Activated CD4-positive, alpha-beta T cell treated with anti-CD3 and anti-CD28 coated beads, Interleukin-2, amount 50 U/mL, for 4 hours (primary cell): ENCODE measurements at regions not wholly inside any gene's neighbourhood (a gene's known extent, or its start where the extent isn't known, plus 50 kb on each side); places are given as distances from the start of the nearest gene placed in this dataset.

Experiments
- DNase-seq, 2 experiments: peaks; one replicate each; pipeline ENCODE4 v3.0.0-alpha.2; 2020

GRCh38 chr13:105334211-105334610 is 1201.3 kb downstream of the EFNB2 start:
- no peak for DNase-seq

DNA sequence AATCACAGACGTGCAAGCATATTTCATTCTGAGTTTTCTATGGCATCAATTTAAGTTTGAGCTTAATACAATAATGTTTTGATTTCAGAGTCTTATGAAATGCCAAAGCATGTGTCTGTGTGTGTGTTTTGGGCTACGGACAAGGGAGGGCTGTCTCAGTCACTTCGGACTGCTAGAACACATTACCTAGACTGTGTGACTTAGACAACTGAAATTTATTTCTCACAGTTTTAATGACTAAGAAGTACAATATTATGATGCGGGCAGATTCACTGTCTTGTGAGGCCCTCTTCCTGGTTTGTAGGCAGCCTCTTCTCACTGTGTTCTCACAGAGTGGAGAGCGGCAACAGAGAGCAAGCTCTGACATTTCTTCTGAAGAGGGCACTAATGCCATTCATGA is 1202.0 kb downstream of the EFNB2 start:
- no peak for DNase-seq

DNA sequence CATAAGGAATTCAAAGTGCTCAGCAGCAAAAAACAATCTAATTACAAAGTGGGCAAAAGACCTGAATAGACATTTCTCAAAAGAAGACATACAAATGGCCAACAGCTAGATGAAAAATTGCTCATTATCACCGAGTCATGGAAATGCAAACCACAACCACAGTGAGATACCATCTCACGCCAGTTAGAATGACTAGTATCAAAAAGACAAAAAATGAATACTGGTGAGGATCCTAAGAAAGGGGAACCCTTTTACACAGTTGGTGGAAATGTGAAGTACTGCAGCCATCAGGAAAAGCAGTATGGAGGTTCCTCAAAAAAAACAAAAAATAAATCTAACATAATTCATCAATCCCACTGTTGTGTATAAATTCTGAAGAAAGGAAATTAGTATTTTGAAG is 1206.1 kb downstream of the EFNB2 start:
- DNase-seq: no peak

DNA sequence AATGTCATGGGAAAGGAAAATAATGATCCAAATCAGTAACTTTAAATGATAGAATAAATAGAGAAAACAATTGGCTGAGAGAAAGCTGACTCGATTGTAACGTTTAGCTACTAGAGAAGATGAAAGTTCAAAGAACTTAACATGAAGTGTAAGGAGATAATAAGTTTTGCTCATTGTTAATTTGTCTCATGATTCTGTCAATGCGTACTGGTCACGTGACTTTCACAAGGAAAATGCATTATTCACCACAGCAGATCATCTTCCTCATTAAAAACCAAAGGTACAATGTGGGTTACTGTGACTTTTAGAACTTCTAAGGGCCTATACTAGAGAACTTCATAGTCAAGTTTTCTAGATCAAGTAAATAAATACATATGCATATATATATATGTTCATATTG is 1207.2 kb downstream of the EFNB2 start:
- no peak for DNase-seq

GRCh38 chr13:105327581-105328126 is 1207.8 kb downstream of the EFNB2 start:
- DNase-seq: no peak

- no peak for DNase-seq
Measured at GRCh38 chr13:105319875-105320274, 1215.6 kb downstream of the EFNB2 start.

DNA sequence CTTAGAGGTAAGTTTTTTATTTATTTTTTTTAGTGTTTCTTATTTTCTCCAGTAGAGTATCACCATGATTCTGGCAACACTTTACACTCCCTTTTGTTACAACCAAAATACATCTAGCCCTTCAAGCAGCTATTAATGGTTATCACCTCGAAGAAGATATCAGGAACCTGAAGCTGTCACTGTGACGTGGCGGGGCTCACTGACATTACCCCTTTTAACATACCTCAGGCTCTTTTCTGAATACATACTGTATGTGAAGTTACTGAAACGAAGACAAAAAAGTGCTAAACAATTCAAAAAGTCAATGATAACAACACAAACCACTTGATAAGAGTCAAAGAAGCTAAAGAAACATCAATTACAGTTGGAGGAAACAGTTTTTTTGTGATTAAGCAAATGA is 1218.7 kb downstream of the EFNB2 start:
- DNase-seq: no peak

GRCh38 chr13:105312906-105313305 is 1222.6 kb downstream of the EFNB2 start:
- DNase-seq: no peak

DNA sequence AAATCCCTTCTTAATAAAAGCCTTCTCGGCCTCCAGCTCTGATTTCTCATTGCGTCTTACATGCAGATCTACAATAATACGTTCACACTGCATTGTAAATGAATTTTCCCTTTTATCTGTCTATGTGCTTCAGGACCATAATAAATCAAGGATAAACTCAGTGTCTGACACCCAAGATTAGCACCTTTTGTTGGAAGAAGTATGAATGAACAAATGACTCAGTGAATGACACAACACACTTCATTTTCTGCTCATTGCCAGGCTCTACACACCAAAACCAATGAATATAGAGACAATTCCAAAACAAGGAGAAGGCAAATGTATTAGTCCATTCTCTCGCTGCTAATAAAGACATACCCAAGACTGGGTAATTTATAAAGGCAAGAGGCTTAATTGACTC is 1224.4 kb downstream of the EFNB2 start:
- DNase-seq: no peak

GRCh38 chr13:105307776-105308175 is 1227.7 kb downstream of the EFNB2 start:
- no peak for DNase-seq

DNA sequence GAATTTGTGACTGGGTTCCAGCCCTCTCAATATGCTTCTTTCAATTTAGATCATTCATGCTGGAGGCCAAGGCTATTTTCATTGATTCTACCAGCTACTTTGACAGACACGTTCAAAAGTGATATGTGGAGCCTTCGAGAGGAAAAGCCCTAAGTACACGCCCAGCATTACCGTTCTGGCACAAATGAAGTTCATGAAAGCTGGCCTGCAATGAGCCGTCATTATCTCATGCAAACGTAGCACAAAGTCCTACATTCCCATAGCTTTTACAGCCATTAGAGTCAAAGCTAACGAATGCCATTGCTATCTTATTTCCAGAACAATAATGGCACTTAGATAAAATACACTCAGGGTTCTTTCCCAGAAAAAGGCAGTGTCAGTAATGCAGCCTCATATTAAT is 1237.6 kb downstream of the EFNB2 start:
- no peak for DNase-seq

DNA sequence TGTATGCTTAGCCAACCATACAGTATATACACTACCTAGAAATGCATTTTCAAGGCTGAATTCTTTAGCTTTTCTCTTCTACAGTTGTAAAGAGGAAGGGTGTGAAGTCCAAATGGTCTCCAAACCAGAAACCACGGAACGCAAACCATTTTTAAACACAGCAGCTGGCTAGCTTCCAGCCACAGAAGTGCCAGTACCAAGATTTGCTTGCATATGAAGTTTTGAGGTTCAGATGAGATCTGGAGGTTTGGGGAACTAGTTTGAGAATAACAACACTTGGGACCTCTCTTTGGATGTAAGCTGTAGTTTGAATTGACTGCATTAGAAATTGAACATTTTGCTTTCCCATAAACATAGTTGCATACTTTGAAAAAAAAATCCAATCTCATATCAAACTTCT is 1243.5 kb downstream of the EFNB2 start:
- no peak for DNase-seq

DNA sequence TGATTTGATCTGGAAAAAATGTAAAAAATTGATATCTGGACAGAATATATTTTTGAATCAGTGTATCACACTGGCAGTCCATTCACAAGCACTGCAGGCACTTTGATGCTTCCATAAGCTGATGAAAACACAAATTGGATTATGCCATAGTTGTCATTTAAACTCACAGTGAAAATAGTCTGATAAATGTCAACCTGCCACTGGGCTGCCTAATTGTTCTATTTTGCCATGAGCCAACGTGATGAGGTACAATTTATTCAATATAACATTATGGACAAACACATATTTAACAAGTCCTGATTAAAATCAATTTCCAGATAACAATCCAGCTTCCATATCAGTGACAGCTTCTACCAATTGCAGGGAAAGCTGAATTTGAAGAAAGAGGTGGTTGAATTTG is 1244.9 kb downstream of the EFNB2 start:
- no peak for DNase-seq

GRCh38 chr13:105285526-105285925 is 1249.9 kb downstream of the EFNB2 start:
- DNase-seq: no peak

GRCh38 chr13:105282406-105283285 is 1252.8 kb downstream of the EFNB2 start:
- DNase-seq: no peak

- no peak for DNase-seq
Measured at GRCh38 chr13:105278943-105279381, 1256.5 kb downstream of the EFNB2 start.

DNA sequence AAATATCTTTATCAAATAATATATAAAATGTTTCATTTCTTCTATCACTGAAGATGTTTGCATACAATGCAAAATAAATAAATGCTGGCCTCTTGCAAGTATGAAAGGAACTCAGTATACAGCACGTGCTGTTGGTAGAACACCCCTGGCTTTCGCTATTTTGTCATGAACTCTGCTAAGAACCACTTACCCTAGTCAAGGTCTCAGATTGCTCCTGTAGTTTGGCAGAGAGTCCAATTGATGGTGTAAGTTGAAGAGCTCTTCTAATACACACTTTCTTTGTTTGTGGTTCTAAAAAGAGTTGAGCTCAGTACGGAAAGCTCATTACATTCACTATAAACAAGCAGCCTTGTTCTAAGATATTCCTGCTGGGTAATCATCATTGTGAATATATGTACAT is 1258.9 kb downstream of the EFNB2 start:
- DNase-seq: no peak

GRCh38 chr13:105273665-105274222 is 1261.7 kb downstream of the EFNB2 start:
- DNase-seq: no peak

DNA sequence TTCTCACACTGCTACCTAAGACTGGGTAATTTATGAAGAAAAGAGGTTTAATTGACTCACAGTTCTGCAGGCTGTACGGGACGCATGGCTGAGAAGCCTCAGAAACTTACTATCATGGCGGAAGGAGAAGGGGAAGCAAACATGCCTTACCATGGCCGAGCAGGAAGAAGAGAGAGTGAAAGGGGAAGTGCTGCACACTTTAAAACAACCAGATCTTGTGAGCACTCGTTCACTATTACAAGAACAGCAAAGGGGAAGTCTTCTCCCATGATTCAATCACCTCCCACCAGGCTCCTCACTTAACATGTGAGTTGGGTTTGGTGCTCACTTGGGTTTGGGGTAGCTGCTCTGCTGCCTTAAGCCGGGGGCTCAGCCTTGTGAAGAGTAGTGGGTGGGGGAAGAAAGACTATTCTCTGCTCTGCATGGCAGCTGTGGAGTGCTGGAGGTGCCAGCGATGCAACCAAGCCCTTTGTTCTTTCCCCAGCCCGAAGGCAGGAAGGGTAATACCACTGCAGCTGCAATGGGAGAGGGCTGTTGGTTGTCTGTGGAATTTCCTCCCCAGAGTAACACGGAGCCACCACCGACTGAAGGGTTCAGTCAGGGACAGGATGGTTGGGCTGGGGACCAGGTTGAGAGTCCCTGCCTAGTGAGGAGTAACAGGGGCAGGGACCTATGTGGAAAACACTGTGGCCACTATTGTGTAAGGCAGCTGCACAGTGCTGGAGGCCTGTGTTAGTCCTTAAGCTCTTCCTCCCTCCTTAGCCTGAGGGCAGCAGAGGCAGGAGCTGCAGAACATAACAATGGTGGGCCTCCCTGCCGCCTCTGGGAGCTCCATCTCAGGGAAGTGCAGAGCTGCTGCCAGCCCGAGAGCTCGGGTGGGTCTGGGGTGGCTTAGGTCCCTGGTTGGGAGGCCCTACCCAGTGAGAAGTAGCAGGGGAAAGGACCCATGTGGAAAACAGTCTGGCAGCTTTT is 1262.5 kb downstream of the EFNB2 start:
- no peak for DNase-seq

GRCh38 chr13:105266615-105267014 is 1268.8 kb downstream of the EFNB2 start:
- no peak for DNase-seq

DNA sequence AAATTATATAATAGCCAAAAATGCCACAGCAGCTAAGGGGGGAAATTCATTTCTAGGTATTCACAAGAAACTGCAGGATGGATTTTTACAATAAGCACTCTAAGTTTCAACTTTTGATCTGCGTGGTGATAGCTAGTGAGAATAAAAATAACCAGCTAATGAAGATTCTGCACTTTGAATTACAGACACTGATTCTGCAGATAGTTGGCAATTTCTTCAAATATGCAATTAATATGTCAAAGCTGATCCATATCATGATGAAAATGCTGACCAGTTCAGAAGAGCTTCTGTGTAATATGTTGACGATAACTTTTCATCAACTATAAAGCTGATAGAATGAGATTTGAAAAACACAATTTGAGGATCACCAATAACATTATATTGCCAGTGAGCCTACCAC is 1272.9 kb downstream of the EFNB2 start:
- DNase-seq: no peak

DNA sequence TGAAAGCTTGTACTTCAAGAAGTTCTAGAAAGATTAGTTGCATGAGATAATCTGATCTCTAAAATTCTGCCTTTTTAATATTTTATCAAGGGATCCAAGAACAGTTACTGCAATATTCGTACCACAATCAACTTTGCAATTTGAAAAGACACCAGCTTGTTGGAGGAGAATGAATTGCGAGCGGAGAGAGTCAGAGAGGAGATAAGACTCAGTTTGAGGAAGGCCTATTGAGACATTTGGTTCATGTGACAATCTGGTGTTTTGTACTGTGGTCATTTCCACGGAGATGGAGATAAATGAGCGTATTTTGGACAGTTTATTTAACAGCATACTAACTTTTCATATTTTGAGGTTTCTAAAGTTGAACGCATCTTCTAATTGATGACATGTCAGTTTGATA is 1276.0 kb downstream of the EFNB2 start:
- no peak for DNase-seq

DNA sequence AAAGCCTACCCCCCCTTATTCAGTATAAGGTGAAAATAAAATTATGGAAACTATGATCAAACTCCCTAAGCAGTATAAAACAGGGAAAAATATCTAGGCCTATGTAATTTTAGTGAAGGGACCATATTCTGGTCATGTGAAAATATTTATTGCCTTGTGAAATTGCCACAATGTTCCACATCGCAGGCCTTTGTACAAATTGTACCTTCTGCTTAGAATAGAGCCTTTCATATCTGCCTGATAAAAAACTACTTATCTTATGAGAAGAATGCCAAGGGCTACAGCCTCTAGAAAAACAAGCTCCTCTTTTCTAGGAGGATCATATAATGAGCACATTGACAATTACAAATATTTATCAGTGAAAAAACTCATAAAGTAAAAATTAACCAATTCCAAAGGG is 1280.0 kb downstream of the EFNB2 start:
- no peak for DNase-seq
